KMS-11 (cell line): ENCODE measurements at regions not wholly inside any gene's neighbourhood (a gene's known extent, or its start where the extent isn't known, plus 50 kb on each side); places are given as distances from the start of the nearest gene placed in this dataset.

ENCODE experiments used
- H2AFZ ChIP-seq: fragments of 200-600 bp; sonication (generic); 2 replicates; pipeline ENCODE4 v1.6.1; 2016; ENCODE audit warnings: antibody characterized with exemption, mixed run types, low read depth
- H3K27ac ChIP-seq: fragments of 200-600 bp; sonication (generic); 2 replicates; pipeline ENCODE4 v1.6.1; 2016; ENCODE audit warnings: mild to moderate bottlenecking, mixed run types
- H3K27me3 ChIP-seq: fragments of 200-600 bp; sonication (generic); 2 replicates; pipeline ENCODE4 v1.6.1; 2017; ENCODE audit warnings: mild to moderate bottlenecking, low read depth, mixed run types, moderate library complexity; ENCODE audit not compliant: insufficient read depth
- H3K36me3 ChIP-seq: fragments of 200-600 bp; sonication (generic); 2 replicates; pipeline ENCODE4 v1.6.1; 2017; ENCODE audit warnings: mild to moderate bottlenecking, mixed run types; ENCODE audit not compliant: insufficient read depth
- H3K4me1 ChIP-seq: fragments of 200-600 bp; sonication (generic); 2 replicates; pipeline ENCODE4 v1.6.1; 2016; ENCODE audit warnings: mild to moderate bottlenecking, low read depth, mixed run types; ENCODE audit not compliant: poor library complexity, severe bottlenecking
- H3K4me2 ChIP-seq: fragments of 200-600 bp; sonication (generic); 2 replicates; pipeline ENCODE4 v1.7.0; 2016; ENCODE audit warnings: mild to moderate bottlenecking, mixed run types
- H3K4me3 ChIP-seq: fragments of 200-600 bp; sonication (generic); IDR thresholded peaks from 2 replicates; pipeline ENCODE4 v1.6.1; 2017; ENCODE audit warnings: low read depth, low read length, mixed read lengths; ENCODE audit not compliant: insufficient read depth
- H3K79me2 ChIP-seq: fragments of 200-600 bp; sonication (generic); 2 replicates; pipeline ENCODE4 v1.6.1; 2016; ENCODE audit warnings: low read depth, mixed run types; ENCODE audit not compliant: insufficient read depth
- H3K9ac ChIP-seq: fragments of 200-600 bp; sonication (generic); 2 replicates; pipeline ENCODE4 v1.6.1; 2016; ENCODE audit warnings: mild to moderate bottlenecking, mixed run types
- H4K20me1 ChIP-seq: fragments of 200-600 bp; sonication (generic); 2 replicates; pipeline ENCODE4 v1.6.1; 2016; ENCODE audit warnings: mild to moderate bottlenecking, mixed run types; ENCODE audit not compliant: insufficient read depth
- TF ChIP-seq, protein P1 (sequence below): fragments of 200-600 bp; sonication (generic); conservative IDR thresholded peaks from 2 replicates; pipeline ENCODE4 v1.6.1; 2017; ENCODE audit warnings: low read depth, mild to moderate bottlenecking, antibody characterized with exemption, low read length, moderate library complexity, mixed read lengths

DNA sequence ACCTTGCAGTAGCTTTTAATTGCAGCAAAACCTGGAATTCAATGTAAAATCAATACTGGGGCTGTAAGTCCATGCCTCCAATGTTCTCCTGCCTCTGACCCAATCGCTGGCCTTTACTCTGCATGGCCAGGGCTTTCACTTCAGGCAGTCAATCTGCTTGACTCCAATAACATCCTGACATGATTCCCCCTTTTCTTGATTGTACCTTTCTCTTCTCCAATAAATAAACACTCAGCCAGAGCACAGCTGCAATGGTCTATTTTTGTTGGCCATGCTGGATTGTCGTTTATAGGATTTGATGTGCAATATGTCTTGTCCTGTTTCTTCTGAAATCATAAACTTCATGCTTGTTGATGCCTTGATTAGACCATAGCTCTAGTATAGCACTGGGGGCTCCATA lies 97.8 kb upstream of the COL1A2 start:
- H3K4me1 ChIP-seq, result no peaks in the 10 kb centered on the region
- no peaks in the 10 kb centered on the region for H3K36me3 ChIP-seq
- TF ChIP-seq, protein P1, sequence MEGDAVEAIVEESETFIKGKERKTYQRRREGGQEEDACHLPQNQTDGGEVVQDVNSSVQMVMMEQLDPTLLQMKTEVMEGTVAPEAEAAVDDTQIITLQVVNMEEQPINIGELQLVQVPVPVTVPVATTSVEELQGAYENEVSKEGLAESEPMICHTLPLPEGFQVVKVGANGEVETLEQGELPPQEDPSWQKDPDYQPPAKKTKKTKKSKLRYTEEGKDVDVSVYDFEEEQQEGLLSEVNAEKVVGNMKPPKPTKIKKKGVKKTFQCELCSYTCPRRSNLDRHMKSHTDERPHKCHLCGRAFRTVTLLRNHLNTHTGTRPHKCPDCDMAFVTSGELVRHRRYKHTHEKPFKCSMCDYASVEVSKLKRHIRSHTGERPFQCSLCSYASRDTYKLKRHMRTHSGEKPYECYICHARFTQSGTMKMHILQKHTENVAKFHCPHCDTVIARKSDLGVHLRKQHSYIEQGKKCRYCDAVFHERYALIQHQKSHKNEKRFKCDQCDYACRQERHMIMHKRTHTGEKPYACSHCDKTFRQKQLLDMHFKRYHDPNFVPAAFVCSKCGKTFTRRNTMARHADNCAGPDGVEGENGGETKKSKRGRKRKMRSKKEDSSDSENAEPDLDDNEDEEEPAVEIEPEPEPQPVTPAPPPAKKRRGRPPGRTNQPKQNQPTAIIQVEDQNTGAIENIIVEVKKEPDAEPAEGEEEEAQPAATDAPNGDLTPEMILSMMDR, result no peak
- no peak overlapping the region for H3K27ac ChIP-seq
- no peak overlapping the region for H2AFZ ChIP-seq
- no peaks in the 10 kb centered on the region for H3K27me3 ChIP-seq
- no peaks in the 10 kb centered on the region for H3K79me2 ChIP-seq
- H3K4me2 ChIP-seq, result no peak overlapping the region
- H3K9ac ChIP-seq, result no peak overlapping the region
- no peak overlapping the region for H3K4me3 ChIP-seq
- H4K20me1 ChIP-seq, result no peaks in the 10 kb centered on the region

DNA sequence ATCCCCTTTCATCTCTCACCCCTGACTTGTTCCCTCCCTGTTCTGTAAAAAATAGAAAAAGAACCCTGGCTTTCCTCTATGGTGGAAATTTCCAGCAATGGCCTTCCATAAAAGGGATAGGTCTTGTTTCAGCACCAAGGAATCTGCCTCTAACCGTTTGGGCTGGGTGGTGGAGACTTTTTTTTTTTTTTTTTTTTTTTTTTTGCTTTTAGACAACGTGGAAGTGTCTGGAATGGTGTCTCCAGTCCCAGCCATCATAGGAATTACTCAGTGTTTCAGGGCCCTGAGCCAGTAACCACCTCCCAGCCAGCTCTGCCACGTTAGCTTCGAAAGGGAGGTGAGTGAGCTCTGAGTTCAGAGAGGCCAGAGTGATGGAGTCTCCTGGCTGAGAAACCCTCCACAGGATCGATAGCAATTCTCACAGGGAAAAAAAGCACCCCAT lies 97.3 kb upstream of the COL1A2 start:
- TF ChIP-seq, protein P1, result no peak
- Histone ChIP-seq H3K79me2 (no peaks in the 10 kb centered on the region), H3K4me3 (no peak overlapping the region), H3K27ac (no peak overlapping the region), H4K20me1 (no peaks in the 10 kb centered on the region), H3K4me1 (no peaks in the 10 kb centered on the region), H2AFZ (no peak overlapping the region), H3K36me3 (no peaks in the 10 kb centered on the region), H3K27me3 (no peaks in the 10 kb centered on the region), H3K9ac (no peak overlapping the region), H3K4me2 (no peak overlapping the region)

DNA sequence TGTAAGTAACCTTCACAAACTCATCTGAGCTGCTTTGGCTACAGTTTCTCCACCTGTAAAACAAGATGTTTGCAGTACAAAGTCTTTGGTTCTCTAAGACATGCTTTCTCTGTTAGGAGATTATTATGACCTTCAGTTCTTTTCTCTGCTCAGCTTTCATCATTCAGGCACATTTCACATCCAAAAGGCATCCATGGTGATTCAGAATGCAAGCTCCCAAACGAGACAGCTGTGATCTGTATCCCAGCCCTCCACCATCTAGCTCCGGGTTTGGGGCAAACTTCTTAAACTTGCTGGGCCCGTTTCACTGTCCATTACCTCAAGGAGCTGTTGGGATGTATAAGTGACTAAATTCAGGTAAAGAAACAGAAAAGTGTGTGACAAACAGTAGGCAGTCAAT lies 95.8 kb upstream of the COL1A2 start:
- H3K79me2 ChIP-seq, result no peaks in the 10 kb centered on the region
- H4K20me1 ChIP-seq, result no peaks in the 10 kb centered on the region
- no peak overlapping the region for H3K9ac ChIP-seq
- no peaks in the 10 kb centered on the region for H3K27me3 ChIP-seq
- no peak overlapping the region for H3K4me2 ChIP-seq
- no peaks in the 10 kb centered on the region for H3K4me1 ChIP-seq
- TF ChIP-seq, protein P1, result no peak
- H3K27ac ChIP-seq, result no peak overlapping the region
- H2AFZ ChIP-seq, result no peak overlapping the region
- H3K36me3 ChIP-seq, result no peaks in the 10 kb centered on the region
- no peak overlapping the region for H3K4me3 ChIP-seq

DNA sequence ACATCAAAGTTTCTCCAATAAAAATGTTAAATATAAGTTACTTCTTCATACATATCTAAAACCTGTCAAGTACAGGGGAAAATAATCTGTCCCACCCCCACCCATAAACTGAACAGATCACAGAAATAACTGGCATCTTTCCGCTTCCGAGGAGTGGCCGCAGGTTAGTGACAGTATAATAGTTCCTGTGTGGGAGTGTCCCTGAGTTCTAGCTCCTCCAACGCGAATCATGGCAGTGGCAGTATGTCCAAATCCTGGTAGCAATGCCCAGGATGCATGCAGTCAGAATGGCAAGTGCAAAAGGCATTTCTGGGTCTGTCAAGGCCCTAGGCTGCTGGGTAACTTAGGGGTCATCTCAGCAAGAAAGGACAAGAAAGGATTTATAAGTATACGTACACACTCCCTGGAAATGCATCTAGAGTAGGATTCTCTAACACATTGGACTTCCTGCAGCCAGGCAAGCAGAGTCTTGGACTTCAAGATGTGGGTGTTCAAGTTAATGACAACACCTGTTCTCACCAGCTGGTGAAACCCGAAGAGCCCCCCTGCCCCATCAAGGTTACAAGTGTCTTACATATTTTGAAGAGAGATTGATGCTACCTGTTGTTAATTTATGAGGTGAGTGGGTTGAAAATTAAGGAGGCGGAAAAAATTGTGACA lies 94.4 kb upstream of the COL1A2 start:
- H3K27ac ChIP-seq, result no peak overlapping the region
- no peaks in the 10 kb centered on the region for H4K20me1 ChIP-seq
- no peak overlapping the region for H3K4me3 ChIP-seq
- H2AFZ ChIP-seq, result no peak overlapping the region
- no peaks in the 10 kb centered on the region for H3K4me1 ChIP-seq
- H3K36me3 ChIP-seq, result no peaks in the 10 kb centered on the region
- TF ChIP-seq, protein P1, result no peak
- no peak overlapping the region for H3K9ac ChIP-seq
- H3K27me3 ChIP-seq, result no peaks in the 10 kb centered on the region
- no peaks in the 10 kb centered on the region for H3K79me2 ChIP-seq
- H3K4me2 ChIP-seq, result no peak overlapping the region
